ENCODE measurements at regions not wholly inside any gene's neighbourhood (a gene's known extent, or its start where the extent isn't known, plus 50 kb on each side); places are given as distances from the start of the nearest gene placed in this dataset.

- TF ChIP-seq POLR2A (IDR thresholded peaks at IDR 0.05) (no peak), CTCF (IDR thresholded peaks at IDR 0.05) (no peak)
Observed at GRCh38 chr9:11868795-11869194, 824.4 kb upstream of the TYRP1 start.
